ENCODE measurements at regions not wholly inside any gene's neighbourhood (a gene's known extent, or its start where the extent isn't known, plus 50 kb on each side); places are given as distances from the start of the nearest gene placed in this dataset.

- no peaks in the 10 kb centered on the region for H3K36me3 ChIP-seq
- no peak for TF ChIP-seq CTCF (IDR thresholded peaks at IDR 0.05; ENCODE audit: low read depth, low read length)
- no peaks in the 10 kb centered on the region for H3K4me1 ChIP-seq
- no peak for DNase-seq
- H3K9me3 ChIP-seq, result no peaks in the 10 kb centered on the region
- H3K4me3 ChIP-seq (ENCODE audit: low read depth, low read length), result no peak overlapping the region
- H3K27me3 ChIP-seq, result no peaks in the 10 kb centered on the region
These were observed 145.5 kb upstream of the ITGA6 start for GRCh38 chr2:172281648-172282570.

GRCh38 chr2:172282944-172283343, 144.4 kb upstream of the ITGA6 start:
- no peaks in the 10 kb centered on the region for H3K9me3 ChIP-seq
- no peaks in the 10 kb centered on the region for H3K36me3 ChIP-seq
- H3K27me3 ChIP-seq, result no peaks in the 10 kb centered on the region
- no peak for TF ChIP-seq CTCF (IDR thresholded peaks at IDR 0.05; ENCODE audit: low read depth, low read length)
- no peaks in the 10 kb centered on the region for H3K4me1 ChIP-seq
- H3K4me3 ChIP-seq (ENCODE audit: low read depth, low read length), result no peak overlapping the region
- DNase-seq, result no peak

GRCh38 chr2:172283476-172283875, 143.9 kb upstream of the ITGA6 start:
- no peaks in the 10 kb centered on the region for H3K27me3 ChIP-seq
- DNase-seq, result no peak
- TF ChIP-seq CTCF (IDR thresholded peaks at IDR 0.05; ENCODE audit: low read depth, low read length), result no peak
- no peak overlapping the region for H3K4me3 ChIP-seq (ENCODE audit: low read depth, low read length)
- no peaks in the 10 kb centered on the region for H3K4me1 ChIP-seq
- H3K9me3 ChIP-seq, result no peaks in the 10 kb centered on the region
- H3K36me3 ChIP-seq, result no peaks in the 10 kb centered on the region

GRCh38 chr2:172284209-172284608, 143.2 kb upstream of the ITGA6 start:
- Histone ChIP-seq H3K36me3 (no peaks in the 10 kb centered on the region), H3K4me3 (ENCODE audit: low read depth, low read length) (no peak overlapping the region), H3K9me3 (no peaks in the 10 kb centered on the region), H3K4me1 (no peaks in the 10 kb centered on the region), H3K27me3 (no peaks in the 10 kb centered on the region)
- no peak for DNase-seq
- no peak for TF ChIP-seq CTCF (IDR thresholded peaks at IDR 0.05; ENCODE audit: low read depth, low read length)

GRCh38 chr2:172285010-172285621, 142.3 kb upstream of the ITGA6 start:
- H3K4me1 ChIP-seq, result no peaks in the 10 kb centered on the region
- no peaks in the 10 kb centered on the region for H3K36me3 ChIP-seq
- H3K27me3 ChIP-seq, result no peaks in the 10 kb centered on the region
- no peak for DNase-seq
- H3K4me3 ChIP-seq (ENCODE audit: low read depth, low read length), result no peak overlapping the region
- TF ChIP-seq CTCF (IDR thresholded peaks at IDR 0.05; ENCODE audit: low read depth, low read length), result no peak
- no peaks in the 10 kb centered on the region for H3K9me3 ChIP-seq

- DNase-seq, result no peak
- no peak for TF ChIP-seq CTCF (IDR thresholded peaks at IDR 0.05; ENCODE audit: low read depth, low read length)
- Histone ChIP-seq H3K4me3 (ENCODE audit: low read depth, low read length) (no peak overlapping the region), H3K4me1 (no peaks in the 10 kb centered on the region), H3K36me3 (no peaks in the 10 kb centered on the region), H3K27me3 (no peaks in the 10 kb centered on the region), H3K9me3 (no peaks in the 10 kb centered on the region)
These were observed 141.6 kb upstream of the ITGA6 start for GRCh38 chr2:172285760-172286159.

Data from BE2C (cell line).